Liver (tissue), 8 donors: ENCODE measurements at regions not wholly inside any gene's neighbourhood (a gene's known extent, or its start where the extent isn't known, plus 50 kb on each side); places are given as distances from the start of the nearest gene placed in this dataset.

Experiments
- DNase-seq: peaks from one replicate; pipeline ENCODE4 v3.0.0-alpha.2; 2017; ENCODE audit warnings: low spot score
- H3K27ac ChIP-seq, 2 donors: one replicate each; pipeline ENCODE4 v1.7.0; 2013; ENCODE audit warnings: inconsistent platforms in 2 of 2, low read length in 2 of 2, control low read depth in 1 of 2, low read depth in 1 of 2, mild to moderate bottlenecking in 1 of 2
- H3K27me3 ChIP-seq, 4 donors: one replicate each; pipeline versions ENCODE4 v1.6.1 to v1.7.0; 2013; ENCODE audit warnings: low read length in 3 of 4, inconsistent platforms in 1 of 4, mild to moderate bottlenecking in 1 of 4, moderate library complexity in 1 of 4; ENCODE audit not compliant: control insufficient read depth in 4 of 4, insufficient read depth in 4 of 4
- H3K36me3 ChIP-seq, 4 donors: one replicate each; pipeline versions ENCODE4 v1.6.1 to v1.7.0; 2013; ENCODE audit warnings: low read length in 3 of 4, mild to moderate bottlenecking in 3 of 4, low read depth in 1 of 4, moderate library complexity in 1 of 4; ENCODE audit not compliant: control insufficient read depth in 4 of 4, insufficient read depth in 3 of 4
- H3K4me1 ChIP-seq, 4 donors: one replicate each; pipeline versions ENCODE4 v1.6.1 to v1.7.0; 2013; ENCODE audit warnings: low read length in 3 of 4, mild to moderate bottlenecking in 3 of 4, moderate library complexity in 1 of 4; ENCODE audit not compliant: control insufficient read depth in 4 of 4, insufficient read depth in 4 of 4
- H3K4me3 ChIP-seq, 3 donors: one replicate each; pipeline versions ENCODE4 v1.6.1 to v1.7.0; 2013; ENCODE audit warnings: low read length in 3 of 3, control low read depth in 1 of 3, low read depth in 1 of 3, mild to moderate bottlenecking in 1 of 3
- H3K9ac ChIP-seq, 2 donors: one replicate each; pipeline ENCODE4 v1.7.0; 2013; ENCODE audit warnings: low read length in 2 of 2, mild to moderate bottlenecking in 2 of 2, moderate library complexity in 2 of 2, control low read depth in 1 of 2, low read depth in 1 of 2
- H3K9me3 ChIP-seq, 4 donors: one replicate each; pipeline versions ENCODE4 v1.6.1 to v1.7.0; 2013; ENCODE audit warnings: low read length in 3 of 4; ENCODE audit not compliant: control insufficient read depth in 4 of 4
- EGR1 ChIP-seq, 2 donors: IDR thresholded peaks; 2 replicates each; pipeline ENCODE4 v1.6.1; 2016 to 2018; ENCODE audit warnings: antibody characterized with exemption in 2 of 2, low read depth in 2 of 2
- FOXA1 ChIP-seq: IDR thresholded peaks from 2 replicates; pipeline ENCODE4 v1.6.1; 2016; ENCODE audit warnings: antibody characterized with exemption
- FOXA2 ChIP-seq: IDR thresholded peaks from 2 replicates; pipeline ENCODE4 v1.6.1; 2016; ENCODE audit warnings: antibody characterized with exemption
- HNF4A ChIP-seq, 2 donors: conservative IDR thresholded peaks; 2 replicates each; pipeline ENCODE4 v1.6.1; 2016; ENCODE audit warnings: antibody characterized with exemption in 2 of 2, mild to moderate bottlenecking in 2 of 2
- HNF4G ChIP-seq: IDR thresholded peaks from 2 replicates; pipeline ENCODE4 v1.6.1; 2016; ENCODE audit warnings: antibody characterized with exemption
- RAD21 ChIP-seq, 2 donors: IDR thresholded peaks; 2 replicates each; pipeline ENCODE4 v1.6.1; 2016; ENCODE audit warnings: antibody characterized with exemption in 2 of 2, mild to moderate bottlenecking in 2 of 2
- RXRA ChIP-seq, 2 donors: IDR thresholded peaks; 2 replicates each; pipeline ENCODE4 v1.6.1; 2017 to 2018; ENCODE audit warnings: antibody characterized with exemption in 2 of 2, mild to moderate bottlenecking in 1 of 2
- TAF1 ChIP-seq: conservative IDR thresholded peaks from 2 replicates; pipeline ENCODE4 v1.6.1; 2016; ENCODE audit warnings: antibody characterized with exemption, mild to moderate bottlenecking
- YY1 ChIP-seq: IDR thresholded peaks from 2 replicates; pipeline ENCODE4 v1.6.1; 2016; ENCODE audit warnings: antibody characterized with exemption, mild to moderate bottlenecking
- WGBS: extraction: QIAGEN DNeasy Blood & Tissue Kit; methylation state at CpG from one replicate; pipeline ENCODE4 v1.1.7; 2013; 5-methylcytosine and 5-hydroxymethylcytosine counted together
- TF ChIP-seq, protein P1 (sequence below): IDR thresholded peaks from 2 replicates; pipeline ENCODE4 v1.6.1; 2016; ENCODE audit warnings: antibody characterized with exemption
- TF ChIP-seq, protein P2 (sequence below): IDR thresholded peaks from 2 replicates; pipeline ENCODE4 v1.6.1; 2016; ENCODE audit warnings: antibody characterized with exemption
- TF ChIP-seq, protein P3 (sequence below): fragments of 150-350 bp; IDR thresholded peaks from 2 replicates; pipeline ENCODE4 v1.5.1; 2017; ENCODE audit warnings: improper control_type of control experiment, low read depth, low read length; ENCODE audit not compliant: missing input control
- TF ChIP-seq, protein P4 (sequence below): IDR thresholded peaks from 2 replicates; pipeline ENCODE4 v1.6.1; 2016; ENCODE audit warnings: antibody characterized with exemption, mild to moderate bottlenecking
- TF ChIP-seq, protein P5 (sequence below): IDR thresholded peaks from 2 replicates; pipeline ENCODE4 v1.6.1; 2016; ENCODE audit warnings: antibody characterized with exemption
- donor health status: healthy.
- donor health status: healthy.
- donor health status: healthy.
- donor health status: healthy.
- donor health status: healthy.

DNA sequence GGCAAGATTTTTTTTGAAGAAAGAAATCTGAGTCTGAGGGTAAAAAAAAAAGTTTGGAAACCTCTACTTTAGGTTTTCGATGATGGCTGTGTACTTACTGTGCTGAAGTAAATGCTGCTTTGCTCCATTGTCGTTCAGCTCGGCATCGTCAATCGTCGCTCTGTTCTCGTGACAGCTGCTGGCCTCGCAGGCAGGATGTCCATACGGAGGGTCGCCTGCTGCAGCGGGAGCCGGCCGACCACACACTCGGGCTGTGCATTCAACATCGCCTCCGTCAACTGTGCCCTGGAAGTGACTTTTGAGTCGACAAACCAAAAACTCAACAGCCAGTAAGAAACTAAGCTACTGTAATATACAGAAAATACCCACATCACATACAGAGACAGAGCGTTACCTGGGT, 53.1 kb upstream of the SMOC2 start:
- Histone ChIP-seq H3K9ac (no peak overlapping the region), H3K9me3 (no peaks in the 10 kb centered on the region), H3K27ac (no peak overlapping the region), H3K4me3 (no peak overlapping the region), H3K36me3 (no peaks in the 10 kb centered on the region), H3K27me3 (no peaks in the 10 kb centered on the region), H3K4me1 (peaks cover 0 to 6% (median 2%) of the 10 kb centered on the region in 4 donors)
- WGBS, result 88% methylated on average over 18 of the region's 18 CpGs
- TF ChIP-seq, protein P1, sequence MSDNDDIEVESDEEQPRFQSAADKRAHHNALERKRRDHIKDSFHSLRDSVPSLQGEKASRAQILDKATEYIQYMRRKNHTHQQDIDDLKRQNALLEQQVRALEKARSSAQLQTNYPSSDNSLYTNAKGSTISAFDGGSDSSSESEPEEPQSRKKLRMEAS, result no peak
- TF ChIP-seq, protein P2, sequence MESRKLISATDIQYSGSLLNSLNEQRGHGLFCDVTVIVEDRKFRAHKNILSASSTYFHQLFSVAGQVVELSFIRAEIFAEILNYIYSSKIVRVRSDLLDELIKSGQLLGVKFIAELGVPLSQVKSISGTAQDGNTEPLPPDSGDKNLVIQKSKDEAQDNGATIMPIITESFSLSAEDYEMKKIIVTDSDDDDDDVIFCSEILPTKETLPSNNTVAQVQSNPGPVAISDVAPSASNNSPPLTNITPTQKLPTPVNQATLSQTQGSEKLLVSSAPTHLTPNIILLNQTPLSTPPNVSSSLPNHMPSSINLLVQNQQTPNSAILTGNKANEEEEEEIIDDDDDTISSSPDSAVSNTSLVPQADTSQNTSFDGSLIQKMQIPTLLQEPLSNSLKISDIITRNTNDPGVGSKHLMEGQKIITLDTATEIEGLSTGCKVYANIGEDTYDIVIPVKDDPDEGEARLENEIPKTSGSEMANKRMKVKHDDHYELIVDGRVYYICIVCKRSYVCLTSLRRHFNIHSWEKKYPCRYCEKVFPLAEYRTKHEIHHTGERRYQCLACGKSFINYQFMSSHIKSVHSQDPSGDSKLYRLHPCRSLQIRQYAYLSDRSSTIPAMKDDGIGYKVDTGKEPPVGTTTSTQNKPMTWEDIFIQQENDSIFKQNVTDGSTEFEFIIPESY, result no peak
- no peak for DNase-seq

DNA sequence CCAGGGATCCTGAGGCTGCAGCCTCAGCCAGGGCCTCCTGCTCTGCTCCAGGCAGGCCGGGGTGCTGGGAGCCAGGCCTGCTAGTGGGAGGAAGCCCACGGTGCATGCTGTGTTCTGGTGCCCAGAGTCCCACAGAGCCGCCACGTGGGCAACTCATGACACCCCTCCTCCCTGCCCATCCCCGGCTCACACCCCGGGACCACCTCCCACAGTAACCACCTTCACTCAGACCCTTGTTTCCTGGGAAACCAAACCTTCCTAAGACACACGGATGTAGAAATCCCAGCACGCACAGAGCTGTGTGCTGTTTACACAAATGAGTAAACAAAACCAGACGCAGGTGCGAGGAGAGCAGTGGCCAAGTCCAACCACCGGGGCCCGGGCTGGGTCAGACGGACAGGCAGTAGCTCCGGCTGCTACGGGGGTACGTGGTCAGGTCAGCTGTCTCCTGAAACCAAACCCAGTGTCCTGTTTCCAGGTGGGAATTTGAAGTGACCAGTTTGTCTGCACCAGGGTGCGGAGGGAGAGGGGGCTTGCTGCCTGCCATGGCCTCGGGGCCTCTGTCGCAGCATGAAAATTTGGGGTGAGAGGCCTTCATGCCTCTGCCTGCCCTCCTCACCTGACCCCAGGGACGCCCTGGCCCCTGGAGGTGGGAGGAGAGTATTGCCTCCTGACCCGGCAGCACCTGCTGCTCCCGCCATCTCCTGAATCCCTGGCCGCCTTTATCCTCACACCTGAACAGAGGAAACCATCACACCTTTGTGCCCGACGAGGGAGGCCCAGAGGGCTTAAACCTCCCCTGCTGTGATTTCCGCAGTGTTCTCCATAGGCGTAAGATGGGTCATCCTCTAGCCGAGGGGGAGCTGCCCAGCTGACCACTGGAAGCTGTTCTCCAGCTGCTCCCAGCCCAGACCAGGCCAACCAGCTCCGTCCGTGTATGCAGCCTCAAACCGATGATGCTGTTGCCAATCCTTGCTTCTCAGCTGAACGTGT, 52.0 kb upstream of the SMOC2 start:
- peak; percentile 61 for DNase-seq

DNA sequence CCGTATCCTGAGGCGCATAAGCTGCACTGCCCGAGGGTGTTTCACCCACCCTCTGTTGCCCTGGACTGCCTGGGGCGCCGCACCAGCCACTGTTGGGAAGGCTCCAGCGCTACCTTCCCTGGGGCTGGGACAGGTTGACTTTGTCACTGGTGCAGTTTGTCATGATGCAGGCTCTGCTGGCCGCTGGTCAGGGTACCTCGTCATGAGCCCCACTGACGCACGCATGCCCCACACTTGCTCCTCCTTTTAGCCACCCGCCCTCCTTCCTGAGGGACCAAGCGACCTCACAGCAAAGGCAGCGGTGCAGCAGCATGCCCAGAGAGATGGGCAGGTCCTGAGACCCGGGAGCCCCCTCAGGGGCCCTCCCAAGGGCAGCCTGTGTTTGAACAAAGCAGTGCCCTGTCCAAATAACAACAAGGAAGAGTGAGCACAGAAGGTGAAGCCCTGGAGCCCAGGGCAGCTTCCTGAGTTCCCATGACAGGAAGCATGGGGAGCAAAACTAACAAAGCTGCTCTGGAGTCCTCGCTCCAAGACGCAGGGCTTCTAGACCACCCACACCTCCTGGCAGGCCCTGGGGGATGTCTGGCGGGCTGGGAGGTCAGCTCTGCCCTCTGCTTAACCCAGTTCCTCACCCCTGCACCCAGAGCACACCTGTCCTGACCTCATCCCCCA, 50.1 kb upstream of the SMOC2 start:
- WGBS, result 79% methylated on average over 17 of the region's 17 CpGs

More for the DNA sequence above, 52.0 kb upstream of the SMOC2 start:
- WGBS, result 57% methylated on average over 32 of the region's 32 CpGs
- Histone ChIP-seq H3K4me3 (no peak overlapping the region), H3K27me3 (no peaks in the 10 kb centered on the region), H3K4me1 (peaks cover 0 to 6% (median 2%) of the 10 kb centered on the region in 4 donors), H3K9ac (no peak overlapping the region), H3K27ac (no peak overlapping the region), H3K9me3 (no peaks in the 10 kb centered on the region), H3K36me3 (no peaks in the 10 kb centered on the region)
- peak; percentile 89 for TF ChIP-seq FOXA1
- no peak for TF ChIP-seq HNF4G
- TF ChIP-seq HNF4A (conservative IDR thresholded peaks at IDR 0.05), result peak; percentile 32 to 35
- peak; percentile 83 for TF ChIP-seq FOXA2
- TF ChIP-seq, protein P3, sequence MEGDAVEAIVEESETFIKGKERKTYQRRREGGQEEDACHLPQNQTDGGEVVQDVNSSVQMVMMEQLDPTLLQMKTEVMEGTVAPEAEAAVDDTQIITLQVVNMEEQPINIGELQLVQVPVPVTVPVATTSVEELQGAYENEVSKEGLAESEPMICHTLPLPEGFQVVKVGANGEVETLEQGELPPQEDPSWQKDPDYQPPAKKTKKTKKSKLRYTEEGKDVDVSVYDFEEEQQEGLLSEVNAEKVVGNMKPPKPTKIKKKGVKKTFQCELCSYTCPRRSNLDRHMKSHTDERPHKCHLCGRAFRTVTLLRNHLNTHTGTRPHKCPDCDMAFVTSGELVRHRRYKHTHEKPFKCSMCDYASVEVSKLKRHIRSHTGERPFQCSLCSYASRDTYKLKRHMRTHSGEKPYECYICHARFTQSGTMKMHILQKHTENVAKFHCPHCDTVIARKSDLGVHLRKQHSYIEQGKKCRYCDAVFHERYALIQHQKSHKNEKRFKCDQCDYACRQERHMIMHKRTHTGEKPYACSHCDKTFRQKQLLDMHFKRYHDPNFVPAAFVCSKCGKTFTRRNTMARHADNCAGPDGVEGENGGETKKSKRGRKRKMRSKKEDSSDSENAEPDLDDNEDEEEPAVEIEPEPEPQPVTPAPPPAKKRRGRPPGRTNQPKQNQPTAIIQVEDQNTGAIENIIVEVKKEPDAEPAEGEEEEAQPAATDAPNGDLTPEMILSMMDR, result peak; percentile 10

More for the DNA sequence above, 50.1 kb upstream of the SMOC2 start:
- Histone ChIP-seq H3K27me3 (no peaks in the 10 kb centered on the region), H3K4me1 (peaks cover 0 to 6% (median 2%) of the 10 kb centered on the region in 4 donors), H3K9ac (no peak overlapping the region), H3K27ac (no peak overlapping the region), H3K36me3 (no peaks in the 10 kb centered on the region), H3K9me3 (no peaks in the 10 kb centered on the region), H3K4me3 (no peak overlapping the region)
- no peak for DNase-seq
- TF ChIP-seq, protein P4, sequence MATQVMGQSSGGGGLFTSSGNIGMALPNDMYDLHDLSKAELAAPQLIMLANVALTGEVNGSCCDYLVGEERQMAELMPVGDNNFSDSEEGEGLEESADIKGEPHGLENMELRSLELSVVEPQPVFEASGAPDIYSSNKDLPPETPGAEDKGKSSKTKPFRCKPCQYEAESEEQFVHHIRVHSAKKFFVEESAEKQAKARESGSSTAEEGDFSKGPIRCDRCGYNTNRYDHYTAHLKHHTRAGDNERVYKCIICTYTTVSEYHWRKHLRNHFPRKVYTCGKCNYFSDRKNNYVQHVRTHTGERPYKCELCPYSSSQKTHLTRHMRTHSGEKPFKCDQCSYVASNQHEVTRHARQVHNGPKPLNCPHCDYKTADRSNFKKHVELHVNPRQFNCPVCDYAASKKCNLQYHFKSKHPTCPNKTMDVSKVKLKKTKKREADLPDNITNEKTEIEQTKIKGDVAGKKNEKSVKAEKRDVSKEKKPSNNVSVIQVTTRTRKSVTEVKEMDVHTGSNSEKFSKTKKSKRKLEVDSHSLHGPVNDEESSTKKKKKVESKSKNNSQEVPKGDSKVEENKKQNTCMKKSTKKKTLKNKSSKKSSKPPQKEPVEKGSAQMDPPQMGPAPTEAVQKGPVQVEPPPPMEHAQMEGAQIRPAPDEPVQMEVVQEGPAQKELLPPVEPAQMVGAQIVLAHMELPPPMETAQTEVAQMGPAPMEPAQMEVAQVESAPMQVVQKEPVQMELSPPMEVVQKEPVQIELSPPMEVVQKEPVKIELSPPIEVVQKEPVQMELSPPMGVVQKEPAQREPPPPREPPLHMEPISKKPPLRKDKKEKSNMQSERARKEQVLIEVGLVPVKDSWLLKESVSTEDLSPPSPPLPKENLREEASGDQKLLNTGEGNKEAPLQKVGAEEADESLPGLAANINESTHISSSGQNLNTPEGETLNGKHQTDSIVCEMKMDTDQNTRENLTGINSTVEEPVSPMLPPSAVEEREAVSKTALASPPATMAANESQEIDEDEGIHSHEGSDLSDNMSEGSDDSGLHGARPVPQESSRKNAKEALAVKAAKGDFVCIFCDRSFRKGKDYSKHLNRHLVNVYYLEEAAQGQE, result no peak
- TF ChIP-seq HNF4G (no peak), YY1 (no peak), RXRA (IDR thresholded peaks at IDR 0.05) (no peak), RAD21 (IDR thresholded peaks at IDR 0.05) (no peak), TAF1 (no peak), EGR1 (IDR thresholded peaks at IDR 0.05; ENCODE audit: low read depth in 2 of 2) (no peak)
- TF ChIP-seq, protein P3, result no peak
- TF ChIP-seq, protein P5, sequence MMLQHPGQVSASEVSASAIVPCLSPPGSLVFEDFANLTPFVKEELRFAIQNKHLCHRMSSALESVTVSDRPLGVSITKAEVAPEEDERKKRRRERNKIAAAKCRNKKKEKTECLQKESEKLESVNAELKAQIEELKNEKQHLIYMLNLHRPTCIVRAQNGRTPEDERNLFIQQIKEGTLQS, result no peak
